KMS-11 (cell line): ENCODE measurements at regions not wholly inside any gene's neighbourhood (a gene's known extent, or its start where the extent isn't known, plus 50 kb on each side); places are given as distances from the start of the nearest gene placed in this dataset.

Experiments used
- H2AFZ ChIP-seq: fragments of 200-600 bp; sonication (generic); 2 replicates; pipeline ENCODE4 v1.6.1; 2016; ENCODE audit warnings: antibody characterized with exemption, mixed run types, low read depth
- H3K27ac ChIP-seq: fragments of 200-600 bp; sonication (generic); 2 replicates; pipeline ENCODE4 v1.6.1; 2016; ENCODE audit warnings: mild to moderate bottlenecking, mixed run types
- H3K27me3 ChIP-seq: fragments of 200-600 bp; sonication (generic); 2 replicates; pipeline ENCODE4 v1.6.1; 2017; ENCODE audit warnings: mild to moderate bottlenecking, low read depth, mixed run types, moderate library complexity; ENCODE audit not compliant: insufficient read depth
- H3K36me3 ChIP-seq: fragments of 200-600 bp; sonication (generic); 2 replicates; pipeline ENCODE4 v1.6.1; 2017; ENCODE audit warnings: mild to moderate bottlenecking, mixed run types; ENCODE audit not compliant: insufficient read depth
- H3K4me1 ChIP-seq: fragments of 200-600 bp; sonication (generic); 2 replicates; pipeline ENCODE4 v1.6.1; 2016; ENCODE audit warnings: mild to moderate bottlenecking, low read depth, mixed run types; ENCODE audit not compliant: poor library complexity, severe bottlenecking
- H3K4me2 ChIP-seq: fragments of 200-600 bp; sonication (generic); 2 replicates; pipeline ENCODE4 v1.7.0; 2016; ENCODE audit warnings: mild to moderate bottlenecking, mixed run types
- H3K4me3 ChIP-seq: fragments of 200-600 bp; sonication (generic); IDR thresholded peaks from 2 replicates; pipeline ENCODE4 v1.6.1; 2017; ENCODE audit warnings: low read depth, low read length, mixed read lengths; ENCODE audit not compliant: insufficient read depth
- H3K79me2 ChIP-seq: fragments of 200-600 bp; sonication (generic); 2 replicates; pipeline ENCODE4 v1.6.1; 2016; ENCODE audit warnings: low read depth, mixed run types; ENCODE audit not compliant: insufficient read depth
- H3K9ac ChIP-seq: fragments of 200-600 bp; sonication (generic); 2 replicates; pipeline ENCODE4 v1.6.1; 2016; ENCODE audit warnings: mild to moderate bottlenecking, mixed run types
- H4K20me1 ChIP-seq: fragments of 200-600 bp; sonication (generic); 2 replicates; pipeline ENCODE4 v1.6.1; 2016; ENCODE audit warnings: mild to moderate bottlenecking, mixed run types; ENCODE audit not compliant: insufficient read depth
- CTCF ChIP-seq: fragments of 200-600 bp; sonication (generic); conservative IDR thresholded peaks from 2 replicates; pipeline ENCODE4 v1.6.1; 2017; ENCODE audit warnings: low read depth, mild to moderate bottlenecking, antibody characterized with exemption, low read length, moderate library complexity, mixed read lengths

- Histone ChIP-seq H3K27me3 (no peaks in the 10 kb centered on the region), H2AFZ (peak overlapping the region; percentile 48; the same call in 1 of the 2 replicates), H3K4me3 (no peak overlapping the region), H3K9ac (no peak overlapping the region), H3K36me3 (no peaks in the 10 kb centered on the region), H3K4me1 (peaks cover 38% of the 10 kb centered on the region), H3K79me2 (no peaks in the 10 kb centered on the region), H4K20me1 (no peaks in the 10 kb centered on the region), H3K4me2 (peak overlapping the region; percentile 67; the same call in 1 of the 2 replicates), H3K27ac (peak overlapping the region; percentile 58)
- TF ChIP-seq CTCF: no peak
These were observed 216.3 kb upstream of the BCOR start for GRCh38 chrX:40314070-40314469.

- peak overlapping the region; percentile 13; the same call in 1 of the 2 replicates for H3K9ac ChIP-seq
- H3K4me1 ChIP-seq: peaks cover 38% of the 10 kb centered on the region
- H3K4me3 ChIP-seq: no peak overlapping the region
- H4K20me1 ChIP-seq: no peaks in the 10 kb centered on the region
- TF ChIP-seq CTCF: no peak
- H3K36me3 ChIP-seq: no peaks in the 10 kb centered on the region
- H3K79me2 ChIP-seq: no peaks in the 10 kb centered on the region
- H3K27me3 ChIP-seq: no peaks in the 10 kb centered on the region
- peak overlapping the region; percentile 58 for H3K27ac ChIP-seq
- peak overlapping the region; percentile 48; the same call in 1 of the 2 replicates for H2AFZ ChIP-seq
- peak overlapping the region; percentile 67 for H3K4me2 ChIP-seq
These were observed 215.5 kb upstream of the BCOR start for GRCh38 chrX:40313269-40313668.

GRCh38 chrX:40310447-40310846, 212.7 kb upstream of the BCOR start:
- no peak overlapping the region for H3K27ac ChIP-seq
- H3K4me3 ChIP-seq: no peak overlapping the region
- no peak overlapping the region for H3K4me2 ChIP-seq

GRCh38 chrX:40310016-40310415, 212.3 kb upstream of the BCOR start:
- H4K20me1 ChIP-seq: no peaks in the 10 kb centered on the region
- no peaks in the 10 kb centered on the region for H3K27me3 ChIP-seq
- H3K4me2 ChIP-seq: no peak overlapping the region
- no peak overlapping the region for H2AFZ ChIP-seq
- no peak overlapping the region for H3K4me3 ChIP-seq
- no peaks in the 10 kb centered on the region for H3K79me2 ChIP-seq
- H3K36me3 ChIP-seq: no peaks in the 10 kb centered on the region
- peaks cover 38% of the 10 kb centered on the region for H3K4me1 ChIP-seq
- no peak overlapping the region for H3K27ac ChIP-seq
- no peak overlapping the region for H3K9ac ChIP-seq
- TF ChIP-seq CTCF: no peak

More at GRCh38 chrX:40310447-40310846, 212.7 kb upstream of the BCOR start:
- Histone ChIP-seq H3K4me1 (peaks cover 38% of the 10 kb centered on the region), H3K27me3 (no peaks in the 10 kb centered on the region), H3K9ac (no peak overlapping the region), H3K79me2 (no peaks in the 10 kb centered on the region), H4K20me1 (no peaks in the 10 kb centered on the region), H3K36me3 (no peaks in the 10 kb centered on the region), H2AFZ (no peak overlapping the region)
- no peak for TF ChIP-seq CTCF

- no peaks in the 10 kb centered on the region for H3K27me3 ChIP-seq
- no peaks in the 10 kb centered on the region for H4K20me1 ChIP-seq
- peaks cover 22% of the 10 kb centered on the region for H3K4me1 ChIP-seq
- H3K9ac ChIP-seq: no peak overlapping the region
- H3K79me2 ChIP-seq: no peaks in the 10 kb centered on the region
- H3K36me3 ChIP-seq: no peaks in the 10 kb centered on the region
- no peak overlapping the region for H3K27ac ChIP-seq
- no peak overlapping the region for H3K4me3 ChIP-seq
- H2AFZ ChIP-seq: no peak overlapping the region
- H3K4me2 ChIP-seq: no peak overlapping the region
- TF ChIP-seq CTCF: no peak
These were observed 210.1 kb upstream of the BCOR start for GRCh38 chrX:40307871-40308270.
